OCI-LY1 (cell line): ENCODE measurements at regions not wholly inside any gene's neighbourhood (a gene's known extent, or its start where the extent isn't known, plus 50 kb on each side); places are given as distances from the start of the nearest gene placed in this dataset.

Source experiments
- CTCF ChIP-seq: fragments of 200-600 bp; sonication (generic), shearing (Covaris generic); IDR thresholded peaks from 2 replicates; pipeline ENCODE4 v1.5.1; 2017; ENCODE audit warnings: mild to moderate bottlenecking, antibody characterized with exemption, low read length, moderate library complexity, mixed read lengths
- EZH2 ChIP-seq: fragments of 200-600 bp; sonication (generic), shearing (Covaris generic); IDR thresholded peaks from 2 replicates; pipeline ENCODE4 v1.8.0; 2017; ENCODE audit warnings: borderline replicate concordance, mixed run types, mild to moderate bottlenecking, antibody characterized with exemption, low read length, moderate library complexity, mixed read lengths

- TF ChIP-seq CTCF (no peak), EZH2 (no peak)
Observed at GRCh38 chr4:17058536-17058915, 160.1 kb upstream of the LDB2 start.
